HG02840 (cell line): ENCODE measurements at regions not wholly inside any gene's neighbourhood (a gene's known extent, or its start where the extent isn't known, plus 50 kb on each side); places are given as distances from the start of the nearest gene placed in this dataset.
"Not testable (repeated sequence)": the region's sequence is repeated elsewhere in the genome, so short reads cannot be mapped to it uniquely, and the experiment has no call there.

Experiments used
- ATAC-seq: cut with Tn5 transposase; IDR thresholded peaks from one replicate; pipeline ENCODE4 v1.9.1; 2021; ENCODE audit warnings: mild to moderate bottlenecking, moderate library complexity, moderate number of reproducible peaks; ENCODE audit not compliant: unreplicated experiment, low FRiP score

- ATAC-seq = not testable (repeated sequence)
These were observed 57.7 kb upstream of the RGS1 start for GRCh38 chr1:192517716-192518355.

GRCh38 chr1:192518700-192519099 lies 56.9 kb upstream of the RGS1 start:
- peak; percentile 23 for ATAC-seq

GRCh38 chr1:192521734-192522133 lies 53.8 kb upstream of the RGS1 start:
- no peak for ATAC-seq

- no peak for ATAC-seq
These were observed 52.9 kb upstream of the RGS1 start for GRCh38 chr1:192522673-192523072.

GRCh38 chr1:192524223-192524622 lies 51.4 kb upstream of the RGS1 start:
- ATAC-seq = no peak
